Omental fat pad (tissue), 3 donors: ENCODE measurements at regions not wholly inside any gene's neighbourhood (a gene's known extent, or its start where the extent isn't known, plus 50 kb on each side); places are given as distances from the start of the nearest gene placed in this dataset.

Experiments
- ATAC-seq: fragments of 150-250 bp; one replicate; pipeline ENCODE4 v1.9.1; 2016; ENCODE audit warnings: mild to moderate bottlenecking, moderate library complexity; ENCODE audit not compliant: low FRiP score
- DNase-seq: peaks from one replicate; pipeline ENCODE4 v3.0.0-alpha.2; 2019; ENCODE audit warnings: low spot score
- CTCF ChIP-seq, 3 donors: fragments of 450-650 bp; IDR thresholded peaks; one replicate each; pipeline ENCODE4 v1.5.1; 2016 to 2017; ENCODE audit warnings: antibody characterized with exemption in 3 of 3, mild to moderate bottlenecking in 3 of 3, moderate library complexity in 2 of 3

- TF ChIP-seq CTCF (IDR thresholded peaks at IDR 0.05) = no peak
- ATAC-seq (no peak), DNase-seq (no peak)
Measured at GRCh38 chr18:55663891-55664290, 75.9 kb upstream of the TCF4 start.

- ATAC-seq (no peak), DNase-seq (no peak)
- no peak for TF ChIP-seq CTCF (IDR thresholded peaks at IDR 0.05)
Measured at GRCh38 chr18:55658598-55658997, 70.6 kb upstream of the TCF4 start.

- no peak for DNase-seq
- no peak for ATAC-seq
- no peak for TF ChIP-seq CTCF (IDR thresholded peaks at IDR 0.05)
Measured at GRCh38 chr18:55657572-55658331, 69.8 kb upstream of the TCF4 start.

GRCh38 chr18:55654986-55655385 lies 67.0 kb upstream of the TCF4 start:
- ATAC-seq = no peak
- DNase-seq = no peak
- TF ChIP-seq CTCF (IDR thresholded peaks at IDR 0.05) = no peak

- DNase-seq (no peak), ATAC-seq (no peak)
- TF ChIP-seq CTCF (IDR thresholded peaks at IDR 0.05) = no peak
Measured at GRCh38 chr18:55651236-55651635, 63.2 kb upstream of the TCF4 start.

- no peak for ATAC-seq
Measured at GRCh38 chr18:55650363-55650870, 62.4 kb upstream of the TCF4 start.

More at GRCh38 chr18:55650363-55650870, 62.4 kb upstream of the TCF4 start:
- TF ChIP-seq CTCF (IDR thresholded peaks at IDR 0.05) = no peak
- no peak for DNase-seq
